Fibroblast of lung (primary cell): ENCODE measurements at regions not wholly inside any gene's neighbourhood (a gene's known extent, or its start where the extent isn't known, plus 50 kb on each side); places are given as distances from the start of the nearest gene placed in this dataset.

Source experiments
- DNase-seq, 2 donors: peaks; one replicate each; pipeline versions ENCODE4 v3.0.0 to v3.0.0-alpha.2; 2010; ENCODE audit warnings: low read depth in 2 of 2
- H2AFZ ChIP-seq: 2 replicates; pipeline ENCODE4 v1.5.1; 2012; ENCODE audit warnings: low read length, control low read depth, inconsistent platforms
- H3K27ac ChIP-seq: 2 replicates; pipeline ENCODE4 v1.5.1; 2011; ENCODE audit warnings: low read length, control low read depth; ENCODE audit not compliant: insufficient read depth
- H3K27me3 ChIP-seq: 2 replicates; pipeline ENCODE4 v1.5.1; 2011; ENCODE audit warnings: mild to moderate bottlenecking, low read length; ENCODE audit not compliant: control insufficient read depth, insufficient read depth
- H3K36me3 ChIP-seq: 2 replicates; pipeline ENCODE4 v1.5.1; 2011; ENCODE audit warnings: low read length; ENCODE audit not compliant: control insufficient read depth, insufficient read depth
- H3K4me1 ChIP-seq: 2 replicates; pipeline ENCODE4 v1.5.1; 2011; ENCODE audit warnings: low read length; ENCODE audit not compliant: control insufficient read depth, insufficient read depth; ENCODE audit errors: extremely low read depth
- H3K4me2 ChIP-seq: 2 replicates; pipeline ENCODE4 v1.5.1; 2011; ENCODE audit warnings: low read length, control low read depth; ENCODE audit not compliant: insufficient read depth; ENCODE audit errors: extremely low read depth
- H3K4me3 ChIP-seq, 4 experiments: fragments of 200-600 bp in 1 of 4; sonication (generic) in 1 of 4; replicated peaks in 1 of 4; 2 replicates each; pipeline ENCODE4 v1.5.1; 2011 to 2016; ENCODE audit warnings: low read length in 4 of 4, low read depth in 3 of 4, mild to moderate bottlenecking in 3 of 4, control low read depth in 2 of 4, inconsistent platforms in 1 of 4, mixed read lengths in 1 of 4; ENCODE audit not compliant: insufficient read depth in 1 of 4; ENCODE audit errors: control extremely low read depth in 1 of 4
- H3K79me2 ChIP-seq: 2 replicates; pipeline ENCODE4 v1.5.1; 2012; ENCODE audit warnings: mild to moderate bottlenecking, low read length, inconsistent platforms; ENCODE audit not compliant: control insufficient read depth, insufficient read depth
- H3K9ac ChIP-seq: 2 replicates; pipeline ENCODE4 v1.5.1; 2011; ENCODE audit warnings: mild to moderate bottlenecking, low read length, control low read depth; ENCODE audit not compliant: insufficient read depth
- H3K9me3 ChIP-seq: 2 replicates; pipeline ENCODE4 v1.5.1; 2012; ENCODE audit warnings: low read depth, low read length; ENCODE audit not compliant: control insufficient read depth, insufficient read depth
- H4K20me1 ChIP-seq: 2 replicates; pipeline ENCODE4 v1.5.1; 2011; ENCODE audit warnings: low read length; ENCODE audit not compliant: control insufficient read depth, insufficient read depth; ENCODE audit errors: extremely low read depth
- CTCF ChIP-seq, 2 donors: IDR thresholded peaks in 1 of 2; conservative IDR thresholded peaks in 1 of 2; 1 replicate in 1 of 2; 2 replicates in 1 of 2; pipeline ENCODE4 v1.5.1; 2011 to 2012; ENCODE audit warnings: low read length in 2 of 2, control low read depth in 1 of 2, inconsistent platforms in 1 of 2, low read depth in 1 of 2, mild to moderate bottlenecking in 1 of 2
- EZH2 ChIP-seq: IDR thresholded peaks from 2 replicates; pipeline ENCODE4 v1.5.1; 2012; ENCODE audit warnings: low read length, control low read depth, mild to moderate bottlenecking; ENCODE audit errors: missing control alignments

- Histone ChIP-seq H3K9ac (no peak overlapping the region), H3K4me1 (peaks cover 2% of the 10 kb centered on the region), H3K27ac (peak overlapping the region; percentile 84), H3K79me2 (no peaks in the 10 kb centered on the region), H3K4me2 (peak overlapping the region; percentile 56), H3K27me3 (no peaks in the 10 kb centered on the region), H2AFZ (no peak overlapping the region), H4K20me1 (no peaks in the 10 kb centered on the region), H3K4me3 (no peak overlapping the region), H3K9me3 (no peaks in the 10 kb centered on the region), H3K36me3 (no peaks in the 10 kb centered on the region)
- peak; percentile 67 to 87 for DNase-seq
- TF ChIP-seq EZH2 (no peak), CTCF (conservative IDR thresholded peaks at IDR 0.05 in 1 of 2, IDR thresholded peaks at IDR 0.05 in 1 of 2; ENCODE audit: low read depth in 1 of 2, low read length in 2 of 2) (no peak)
Observed at GRCh38 chr4:145278341-145279121, 98.1 kb upstream of the OTUD4 start.

GRCh38 chr4:145277011-145277410 is 96.6 kb upstream of the OTUD4 start:
- TF ChIP-seq CTCF (conservative IDR thresholded peaks at IDR 0.05 in 1 of 2, IDR thresholded peaks at IDR 0.05 in 1 of 2; ENCODE audit: low read depth in 1 of 2, low read length in 2 of 2) (no peak), EZH2 (no peak)
- H3K9me3 ChIP-seq, result no peaks in the 10 kb centered on the region
- no peak overlapping the region for H3K27ac ChIP-seq
- no peak overlapping the region for H2AFZ ChIP-seq
- no peaks in the 10 kb centered on the region for H3K79me2 ChIP-seq
- no peaks in the 10 kb centered on the region for H3K36me3 ChIP-seq
- no peak overlapping the region for H3K9ac ChIP-seq
- no peak for DNase-seq
- no peaks in the 10 kb centered on the region for H3K27me3 ChIP-seq
- no peak overlapping the region for H3K4me3 ChIP-seq
- H4K20me1 ChIP-seq, result no peaks in the 10 kb centered on the region
- no peak overlapping the region for H3K4me2 ChIP-seq
- peaks cover 2% of the 10 kb centered on the region for H3K4me1 ChIP-seq

DNA sequence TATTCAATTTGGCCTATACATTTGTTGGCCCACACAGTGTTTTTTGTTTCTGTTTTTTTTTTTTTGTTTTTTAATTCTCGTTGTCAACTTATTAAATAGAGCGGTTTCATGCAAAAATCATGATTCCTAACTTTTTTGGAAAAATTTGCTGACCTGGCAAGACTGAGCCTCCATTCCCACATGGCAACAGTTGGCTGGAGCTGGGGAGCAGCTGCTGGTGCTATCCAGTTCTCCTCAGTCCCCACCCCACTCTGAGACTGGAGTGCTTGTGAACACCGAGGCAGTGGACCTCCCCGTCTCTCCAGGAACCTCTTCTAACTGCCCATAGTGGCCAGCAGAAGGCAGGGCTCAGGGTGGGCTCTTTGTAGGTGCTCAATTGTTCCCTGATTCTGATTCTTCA is 95.7 kb upstream of the OTUD4 start:
- H3K4me3 ChIP-seq, result no peak overlapping the region
- H3K79me2 ChIP-seq, result no peaks in the 10 kb centered on the region
- H2AFZ ChIP-seq, result no peak overlapping the region
- peaks cover 2% of the 10 kb centered on the region for H3K4me1 ChIP-seq
- no peaks in the 10 kb centered on the region for H4K20me1 ChIP-seq
- no peak overlapping the region for H3K4me2 ChIP-seq
- no peaks in the 10 kb centered on the region for H3K9me3 ChIP-seq
- no peak for TF ChIP-seq CTCF (conservative IDR thresholded peaks at IDR 0.05 in 1 of 2, IDR thresholded peaks at IDR 0.05 in 1 of 2; ENCODE audit: low read depth in 1 of 2, low read length in 2 of 2)
- no peak for TF ChIP-seq EZH2
- no peak overlapping the region for H3K27ac ChIP-seq
- DNase-seq, result no peak
- H3K36me3 ChIP-seq, result no peaks in the 10 kb centered on the region
- H3K27me3 ChIP-seq, result no peaks in the 10 kb centered on the region
- H3K9ac ChIP-seq, result no peak overlapping the region
